Body of pancreas (tissue), 4 donors: ENCODE measurements at regions not wholly inside any gene's neighbourhood (a gene's known extent, or its start where the extent isn't known, plus 50 kb on each side); places are given as distances from the start of the nearest gene placed in this dataset.

Source experiments
- ATAC-seq: fragments of 150-250 bp; one replicate; pipeline ENCODE4 v1.9.1; 2016
- DNase-seq, 4 donors: peaks; one replicate each; pipeline ENCODE4 v3.0.0-alpha.2; 2019
- H3K27ac ChIP-seq, 4 donors: fragments of 200-600 bp; sonication (generic); 1 replicate in 3 of 4; 2 replicates in 1 of 4; pipeline versions ENCODE4 v1.5.1 to v1.6.1; 2016 to 2019; ENCODE audit warnings: mild to moderate bottlenecking in 1 of 4, mixed read lengths in 1 of 4, moderate library complexity in 1 of 4
- H3K27me3 ChIP-seq, 2 donors: fragments of 200-600 bp; sonication (generic); one replicate each; pipeline ENCODE4 v1.6.0; 2016; ENCODE audit warnings: mild to moderate bottlenecking in 1 of 2
- H3K36me3 ChIP-seq, 2 donors: fragments of 200-600 bp; sonication (generic); replicated peaks in 1 of 2; 2 replicates each; pipeline ENCODE4 v1.5.1; 2016; ENCODE audit warnings: low read depth in 2 of 2; ENCODE audit not compliant: insufficient read depth in 1 of 2
- H3K4me1 ChIP-seq: fragments of 200-600 bp; sonication (generic); one replicate; pipeline ENCODE4 v1.6.0; 2016
- H3K4me3 ChIP-seq, 2 donors: fragments of 200-600 bp; sonication (generic); 1 replicate in 1 of 2; 2 replicates in 1 of 2; pipeline ENCODE4 v1.5.1; 2016 to 2019
- H3K9me3 ChIP-seq, 3 donors: fragments of 200-600 bp; sonication (generic); 1 replicate in 2 of 3; 2 replicates in 1 of 3; pipeline ENCODE4 v1.5.1; 2016
- POLR2A ChIP-seq, 3 donors: fragments of 450-650 bp; IDR thresholded peaks; one replicate each; pipeline ENCODE4 v1.6.1; 2016; ENCODE audit warnings: antibody characterized with exemption in 3 of 3, mild to moderate bottlenecking in 2 of 3
- WGBS, 2 donors: methylation state at CpG; one replicate each; pipeline ENCODE4 v1.1.5; 2017; 5-methylcytosine and 5-hydroxymethylcytosine counted together
- intact Hi-C: fragments of 100-400 bp; cut with DNase I; formaldehyde crosslinking; loops from one replicate; pipeline ENCODE4 v1.15.1; 2023
- TF ChIP-seq, protein P1 (sequence below), 7 experiments: fragments of 450-650 bp in 4 of 7; fragments of 200-600 bp in 3 of 7; sonication (generic) in 3 of 7; IDR thresholded peaks; one replicate each; pipeline ENCODE4 v1.5.1; 2016 to 2019; ENCODE audit warnings: antibody characterized with exemption in 7 of 7

GRCh38 chr20:57780906-57781305, 71.1 kb upstream of the PMEPA1 start:
- no peak for DNase-seq
- Histone ChIP-seq H3K9me3 (no peaks in the 10 kb centered on the region), H3K4me3 (no peak overlapping the region), H3K27me3 (no peaks in the 10 kb centered on the region), H3K36me3 (no peaks in the 10 kb centered on the region), H3K4me1 (no peaks in the 10 kb centered on the region), H3K27ac (no peak overlapping the region)
- 72 to 73% methylated on average over 4 of the region's 4 CpGs for WGBS, 2 donors
- ATAC-seq, result no peak
- TF ChIP-seq, protein P1, sequence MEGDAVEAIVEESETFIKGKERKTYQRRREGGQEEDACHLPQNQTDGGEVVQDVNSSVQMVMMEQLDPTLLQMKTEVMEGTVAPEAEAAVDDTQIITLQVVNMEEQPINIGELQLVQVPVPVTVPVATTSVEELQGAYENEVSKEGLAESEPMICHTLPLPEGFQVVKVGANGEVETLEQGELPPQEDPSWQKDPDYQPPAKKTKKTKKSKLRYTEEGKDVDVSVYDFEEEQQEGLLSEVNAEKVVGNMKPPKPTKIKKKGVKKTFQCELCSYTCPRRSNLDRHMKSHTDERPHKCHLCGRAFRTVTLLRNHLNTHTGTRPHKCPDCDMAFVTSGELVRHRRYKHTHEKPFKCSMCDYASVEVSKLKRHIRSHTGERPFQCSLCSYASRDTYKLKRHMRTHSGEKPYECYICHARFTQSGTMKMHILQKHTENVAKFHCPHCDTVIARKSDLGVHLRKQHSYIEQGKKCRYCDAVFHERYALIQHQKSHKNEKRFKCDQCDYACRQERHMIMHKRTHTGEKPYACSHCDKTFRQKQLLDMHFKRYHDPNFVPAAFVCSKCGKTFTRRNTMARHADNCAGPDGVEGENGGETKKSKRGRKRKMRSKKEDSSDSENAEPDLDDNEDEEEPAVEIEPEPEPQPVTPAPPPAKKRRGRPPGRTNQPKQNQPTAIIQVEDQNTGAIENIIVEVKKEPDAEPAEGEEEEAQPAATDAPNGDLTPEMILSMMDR (IDR thresholded peaks at IDR 0.05), result no peak
- no peak for TF ChIP-seq POLR2A (IDR thresholded peaks at IDR 0.05)
- intact Hi-C loops, result no loop called here

GRCh38 chr20:57780398-57780797, 70.6 kb upstream of the PMEPA1 start:
- ATAC-seq, result no peak
- Histone ChIP-seq H3K9me3 (no peaks in the 10 kb centered on the region), H3K36me3 (no peaks in the 10 kb centered on the region), H3K4me1 (no peaks in the 10 kb centered on the region), H3K4me3 (no peak overlapping the region), H3K27me3 (no peaks in the 10 kb centered on the region), H3K27ac (no peak overlapping the region)
- intact Hi-C loops, result no loop called here
- 63 to 67% methylated on average over 5 of the region's 5 CpGs for WGBS, 2 donors
- DNase-seq, result no peak
- TF ChIP-seq, protein P1 (IDR thresholded peaks at IDR 0.05), result no peak
- TF ChIP-seq POLR2A (IDR thresholded peaks at IDR 0.05), result no peak

DNA sequence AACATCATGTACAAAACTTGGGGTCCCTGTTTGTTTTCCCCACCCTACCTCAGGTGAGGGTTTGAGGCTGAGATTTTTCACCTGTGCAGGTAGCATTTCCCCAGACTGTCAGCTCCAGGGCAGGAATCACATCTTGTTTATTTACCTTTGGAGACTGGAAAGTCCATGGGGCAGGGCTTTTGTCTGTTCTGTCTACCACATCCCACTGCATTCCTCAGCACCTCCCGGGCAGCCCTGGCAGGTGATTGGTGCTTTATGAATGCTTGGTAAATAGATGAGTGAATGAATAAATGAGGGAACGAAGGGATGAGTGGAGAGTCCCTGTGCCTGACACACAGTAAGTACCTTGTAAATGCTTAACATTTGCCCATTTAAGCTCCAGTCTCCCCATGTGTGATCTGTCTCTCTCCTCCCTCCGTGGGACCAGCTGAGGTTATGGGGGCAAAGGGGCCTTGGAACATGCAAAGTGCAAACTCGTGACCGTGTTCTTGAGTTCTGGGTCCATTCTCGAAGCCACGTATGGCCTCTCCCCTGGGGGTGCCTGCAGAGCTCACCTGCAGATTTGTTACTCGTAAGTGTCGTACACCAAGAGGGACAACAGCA, 69.7 kb upstream of the PMEPA1 start:
- no peak overlapping the region for H3K27ac ChIP-seq
- intact Hi-C loops, result no loop called here
- ATAC-seq, result peak; percentile 81
- TF ChIP-seq, protein P1 (IDR thresholded peaks at IDR 0.05), result no peak
- TF ChIP-seq POLR2A (IDR thresholded peaks at IDR 0.05), result no peak
- H3K4me1 ChIP-seq, result no peaks in the 10 kb centered on the region
- H3K9me3 ChIP-seq, result no peaks in the 10 kb centered on the region
- H3K27me3 ChIP-seq, result no peaks in the 10 kb centered on the region
- WGBS, 2 donors, result 48 to 66% methylated on average over 9 of the region's 9 CpGs
- H3K36me3 ChIP-seq, result no peaks in the 10 kb centered on the region
- H3K4me3 ChIP-seq, result no peak overlapping the region
- DNase-seq, result peak; percentile 15 to 39 (median 26)

DNA sequence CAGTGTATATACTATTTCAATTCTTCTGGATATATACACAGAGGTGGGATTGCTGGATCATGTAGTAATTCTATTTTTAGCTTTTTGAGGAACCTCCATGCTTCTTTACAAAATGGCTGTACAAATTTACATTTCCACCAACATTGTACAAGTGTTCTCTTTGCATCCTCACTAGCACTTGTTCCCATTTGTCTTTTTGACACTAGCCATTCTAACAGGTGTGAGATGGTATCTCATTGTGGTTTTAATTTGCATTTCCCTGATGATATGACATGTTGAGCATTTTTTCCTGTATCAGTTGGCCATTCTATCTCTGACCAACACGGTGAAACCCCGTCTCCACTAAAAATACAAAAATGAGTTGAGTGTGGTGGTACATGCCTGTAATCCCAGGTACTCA, 68.1 kb upstream of the PMEPA1 start:
- Histone ChIP-seq H3K27me3 (no peaks in the 10 kb centered on the region), H3K36me3 (no peaks in the 10 kb centered on the region), H3K27ac (no peak overlapping the region), H3K4me3 (no peak overlapping the region), H3K4me1 (no peaks in the 10 kb centered on the region), H3K9me3 (no peaks in the 10 kb centered on the region)
- WGBS, 2 donors, result 65 to 80% methylated on average over 2 of the region's 2 CpGs
- intact Hi-C loops, result no loop called here
- ATAC-seq, result no peak
- TF ChIP-seq, protein P1 (IDR thresholded peaks at IDR 0.05), result no peak
- no peak for TF ChIP-seq POLR2A (IDR thresholded peaks at IDR 0.05)
- no peak for DNase-seq

DNA sequence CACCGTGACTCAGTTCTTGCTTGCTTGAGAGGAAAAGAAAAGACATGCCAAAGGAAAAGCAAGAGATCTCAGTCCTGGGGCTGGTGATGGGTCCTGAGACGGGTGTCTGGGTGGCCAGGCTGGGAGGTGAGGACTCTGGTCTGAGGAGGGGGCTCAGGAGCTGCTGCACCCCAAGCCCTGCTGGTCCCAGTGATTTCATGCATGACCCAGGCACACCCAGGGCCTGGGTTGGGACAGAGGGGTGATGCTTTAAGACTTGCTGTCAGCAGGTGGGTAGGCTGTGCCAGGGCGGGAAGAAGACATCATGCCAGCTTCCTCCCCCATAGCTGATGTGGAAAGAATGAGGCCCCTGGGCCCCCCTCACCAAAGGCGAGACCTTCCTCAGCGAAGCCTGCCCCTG, 65.1 kb upstream of the PMEPA1 start:
- TF ChIP-seq POLR2A (IDR thresholded peaks at IDR 0.05), result no peak
- TF ChIP-seq, protein P1 (IDR thresholded peaks at IDR 0.05), result no peak

More for the DNA sequence above, 65.1 kb upstream of the PMEPA1 start:
- Histone ChIP-seq H3K27me3 (no peaks in the 10 kb centered on the region), H3K36me3 (no peaks in the 10 kb centered on the region), H3K4me3 (no peak overlapping the region), H3K27ac (no peak overlapping the region), H3K4me1 (no peaks in the 10 kb centered on the region), H3K9me3 (no peaks in the 10 kb centered on the region)
- ATAC-seq, result no peak
- WGBS, 2 donors, result 75 to 76% methylated on average over 5 of the region's 5 CpGs
- intact Hi-C loops, result no loop called here
- DNase-seq, result no peak
